COLO829 (cell line): ENCODE measurements at regions not wholly inside any gene's neighbourhood (a gene's known extent, or its start where the extent isn't known, plus 50 kb on each side); places are given as distances from the start of the nearest gene placed in this dataset.
"Not testable (repeated sequence)": the region's sequence is repeated elsewhere in the genome, so short reads cannot be mapped to it uniquely, and the experiment has no call there.

ENCODE experiments used
- DNase-seq: peaks from one replicate; pipeline ENCODE4 v3.0.0; 2012; ENCODE audit warnings: low spot score

DNA sequence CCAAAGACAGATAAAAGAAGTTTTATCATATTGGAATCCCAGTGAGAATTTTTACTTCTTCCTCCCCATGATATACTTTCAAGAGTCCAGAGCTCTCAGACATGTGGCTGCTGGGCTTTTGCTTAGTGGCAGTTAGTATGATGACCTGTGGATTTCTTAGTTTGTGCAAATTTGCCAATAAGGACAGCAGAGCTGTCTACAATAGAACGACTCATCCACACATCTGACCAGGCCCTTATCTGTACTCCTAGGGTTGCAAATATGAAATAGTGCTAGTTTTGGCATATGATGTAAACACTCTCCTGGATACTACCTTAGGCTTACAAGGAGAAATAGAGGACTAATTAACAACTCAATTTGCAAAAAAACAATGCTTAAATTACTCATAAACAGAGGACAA lies 758.4 kb upstream of the TMEFF2 start:
- DNase-seq, result no peak

DNA sequence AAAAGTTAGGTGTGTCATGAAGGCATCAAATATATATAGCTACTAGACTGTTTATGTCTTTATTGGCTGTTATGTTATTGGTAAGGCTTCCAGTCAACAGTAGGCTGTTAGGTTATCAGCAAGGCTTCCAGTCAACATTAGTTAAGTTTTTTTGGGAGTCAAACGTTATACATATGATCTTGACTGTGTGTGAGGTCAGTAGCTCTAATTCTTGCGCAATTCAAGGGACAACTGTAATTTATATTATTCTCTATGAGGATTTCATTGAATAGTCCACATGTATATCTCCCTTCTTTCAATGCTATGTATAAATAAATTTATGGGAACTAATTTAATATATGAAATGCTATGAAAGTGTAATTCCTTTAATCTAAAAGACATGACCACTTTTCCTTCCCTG lies 757.5 kb upstream of the TMEFF2 start:
- DNase-seq, result no peak

DNA sequence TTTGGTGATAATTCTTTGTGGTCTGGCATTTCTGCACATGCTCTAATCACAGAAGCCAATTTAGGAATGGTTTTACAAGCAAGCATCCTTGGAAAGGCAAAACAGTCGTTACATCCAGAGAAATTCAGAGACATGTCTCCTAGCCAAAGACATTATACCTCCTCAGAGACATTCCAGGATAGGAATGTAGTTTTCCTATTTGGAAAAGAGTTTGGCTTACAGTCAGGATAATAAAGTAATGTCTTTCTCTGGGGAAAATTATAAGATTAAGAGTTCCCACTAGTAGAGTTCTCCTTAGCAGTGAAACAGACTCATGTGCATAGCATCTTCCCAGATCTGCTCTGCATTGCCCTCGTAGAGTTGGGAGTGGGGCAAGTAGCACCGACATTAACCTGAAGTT lies 753.6 kb upstream of the TMEFF2 start:
- DNase-seq, result no peak

DNA sequence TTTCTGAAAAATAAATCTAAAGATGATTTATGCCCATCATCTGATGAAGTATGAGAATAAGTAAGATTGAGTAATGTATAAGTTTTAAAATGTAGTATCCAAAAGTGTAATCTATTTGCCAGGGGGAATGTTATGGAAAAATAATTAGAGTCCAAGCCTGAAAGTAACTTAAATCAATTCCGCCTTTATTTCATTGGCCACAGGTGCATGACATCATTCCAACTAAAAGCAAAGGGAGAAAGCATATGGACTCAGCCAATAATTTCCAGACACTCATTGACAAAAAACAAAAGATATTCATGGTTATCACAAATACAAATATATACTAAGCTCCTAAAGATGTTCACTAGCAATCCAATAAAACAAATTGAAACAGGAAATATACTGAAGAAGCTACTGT lies 752.6 kb upstream of the TMEFF2 start:
- no peak for DNase-seq

DNA sequence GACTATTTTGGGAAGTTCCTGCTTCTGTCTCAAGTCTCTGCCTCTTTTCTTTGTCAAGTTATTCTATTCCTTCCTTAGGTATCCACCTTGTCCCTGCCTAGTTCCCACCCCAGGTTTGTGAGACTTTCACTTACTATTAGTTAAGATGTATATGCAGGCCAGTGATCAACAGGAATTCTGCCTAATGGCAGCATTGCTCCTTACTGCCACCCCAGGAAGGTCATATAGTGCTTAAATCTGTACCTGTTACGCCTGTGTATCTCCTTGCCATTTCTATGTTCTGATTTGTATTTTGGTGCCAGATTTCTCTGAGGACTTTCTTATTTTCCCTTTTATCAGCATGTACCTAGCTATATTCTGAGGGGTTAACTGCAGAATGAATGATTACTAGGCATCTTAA lies 746.0 kb upstream of the TMEFF2 start:
- DNase-seq, result no peak

DNA sequence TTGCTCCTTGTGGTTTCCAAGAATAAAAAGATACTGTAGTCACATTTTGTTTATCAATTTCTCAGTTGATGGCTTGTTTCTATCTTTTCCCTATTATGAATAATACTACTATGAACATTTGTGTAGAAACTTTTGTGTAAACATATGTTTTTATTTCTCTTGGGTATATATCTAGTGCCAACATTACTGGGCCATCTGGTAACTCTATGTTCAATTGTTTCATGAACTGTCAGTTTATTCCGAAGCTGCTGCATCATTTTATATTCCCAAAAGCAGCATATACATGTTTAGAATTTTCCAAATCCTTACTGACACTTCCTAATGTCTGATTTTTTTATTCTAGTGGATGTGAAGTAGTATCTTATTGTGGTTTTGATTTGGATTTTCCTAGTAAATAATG lies 737.6 kb upstream of the TMEFF2 start:
- no peak for DNase-seq

DNA sequence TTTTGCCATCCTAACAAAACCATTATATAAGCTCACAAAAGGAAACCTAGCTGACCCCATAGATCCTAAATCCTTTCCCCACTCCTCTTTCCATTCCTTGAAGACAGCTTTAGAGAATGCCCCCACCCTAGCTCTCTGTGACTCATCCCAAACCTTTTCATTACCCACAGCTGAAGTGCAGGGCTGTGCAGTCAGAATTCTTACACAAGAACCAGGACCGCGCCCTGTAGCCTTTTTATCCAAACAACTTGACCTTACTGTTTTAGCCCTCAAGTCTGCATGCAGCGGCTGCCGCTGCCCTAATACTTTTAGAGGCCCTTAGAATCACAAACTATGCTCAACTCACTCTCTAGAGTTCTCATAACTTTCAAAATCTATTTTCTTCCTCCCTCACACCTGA lies 726.9 kb upstream of the TMEFF2 start:
- DNase-seq, result not testable (repeated sequence)

DNA sequence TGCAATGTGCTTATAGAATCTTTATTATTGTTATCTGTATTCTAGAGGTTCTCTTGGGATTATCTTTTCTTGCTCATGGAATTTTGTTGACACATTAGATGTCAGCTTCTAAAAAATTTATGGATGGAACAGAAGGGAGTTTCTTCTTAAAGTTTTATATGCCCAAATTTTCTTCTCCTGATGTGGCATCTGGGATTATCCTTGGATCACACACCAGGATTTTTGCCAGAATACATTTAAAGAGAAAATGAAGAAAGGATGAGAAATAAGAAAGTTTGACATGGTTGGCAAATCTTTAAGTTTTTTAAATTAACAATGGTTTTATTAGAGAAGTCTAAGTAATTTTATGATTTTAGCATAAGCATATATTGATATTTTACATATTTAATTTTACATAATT lies 706.7 kb upstream of the TMEFF2 start:
- DNase-seq, result no peak

DNA sequence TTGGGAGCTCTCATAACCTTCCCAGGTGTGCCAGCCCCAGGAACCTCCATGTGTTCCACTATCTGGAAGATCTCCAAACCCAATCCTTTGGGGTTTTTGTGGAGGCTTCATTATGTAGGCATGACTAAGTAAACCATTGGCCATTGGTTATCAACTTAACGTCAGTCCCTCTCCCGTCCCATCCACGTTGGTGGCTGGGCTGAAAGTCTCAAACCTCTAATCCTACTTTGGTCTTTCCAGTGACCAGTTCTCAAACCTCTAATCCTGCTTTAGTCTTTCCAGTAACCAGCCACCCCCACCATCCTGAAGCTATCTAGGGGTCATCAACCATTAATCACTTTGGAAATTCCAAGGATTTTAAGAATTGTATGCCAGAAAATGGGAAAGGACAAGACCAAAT lies 704.7 kb upstream of the TMEFF2 start:
- no peak for DNase-seq

DNA sequence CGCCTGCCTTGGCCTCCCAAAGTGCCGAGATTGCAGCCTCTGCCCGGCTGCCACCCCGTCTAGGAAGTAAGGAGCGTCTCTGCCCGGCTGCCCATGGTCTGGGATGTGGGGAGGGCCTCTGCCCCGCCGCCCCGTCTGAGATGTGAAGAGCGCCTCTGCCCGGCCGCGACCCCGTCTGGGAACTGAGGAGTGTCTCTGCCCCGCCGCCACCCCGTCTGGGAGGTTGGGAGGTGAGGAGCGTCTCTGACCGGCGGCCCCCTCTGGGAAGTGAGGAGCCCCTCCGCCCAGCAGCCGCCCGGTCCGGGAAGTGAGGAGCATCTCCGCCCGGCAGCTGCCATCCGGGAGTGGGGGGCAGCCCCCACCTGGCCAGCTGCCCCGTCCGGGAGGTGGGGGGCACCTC lies 699.2 kb upstream of the TMEFF2 start:
- not testable (repeated sequence) for DNase-seq

DNA sequence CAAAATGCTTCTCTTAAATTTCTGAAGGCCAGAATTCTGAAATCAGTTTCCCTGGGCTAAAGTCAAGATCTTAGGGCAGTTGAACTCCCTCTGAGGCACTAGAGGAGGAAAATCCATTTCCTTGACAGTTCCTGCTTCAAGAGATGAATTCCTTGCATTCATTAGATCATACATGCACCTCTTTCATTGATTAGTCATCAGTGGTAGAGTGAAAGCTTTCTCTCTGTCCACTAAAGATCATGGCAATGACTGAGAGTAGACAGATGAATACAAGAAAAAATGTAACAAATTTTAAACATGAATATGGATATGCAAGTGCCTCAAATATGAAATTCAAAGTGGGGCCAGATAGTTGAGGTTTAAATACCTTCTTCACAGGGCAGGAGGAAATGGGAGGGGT lies 693.4 kb upstream of the TMEFF2 start:
- DNase-seq, result no peak

DNA sequence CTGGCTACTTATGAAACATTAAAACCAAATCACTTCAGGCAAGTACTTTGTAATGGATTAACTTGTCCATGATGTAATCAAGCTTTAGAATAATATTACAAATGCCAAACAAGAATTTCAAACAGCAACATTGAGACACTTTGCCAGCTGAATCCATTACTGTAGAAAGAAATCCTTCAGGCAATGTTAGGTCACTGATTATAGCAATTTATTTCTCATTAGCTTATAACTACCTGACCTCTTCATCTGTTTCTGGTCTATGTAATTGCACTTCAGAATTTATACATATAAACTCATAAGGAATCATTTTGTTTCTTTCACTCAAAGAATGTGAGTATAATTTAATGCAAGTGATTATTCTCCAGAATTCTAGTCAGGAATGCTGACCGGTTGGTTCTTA lies 692.6 kb upstream of the TMEFF2 start:
- no peak for DNase-seq

DNA sequence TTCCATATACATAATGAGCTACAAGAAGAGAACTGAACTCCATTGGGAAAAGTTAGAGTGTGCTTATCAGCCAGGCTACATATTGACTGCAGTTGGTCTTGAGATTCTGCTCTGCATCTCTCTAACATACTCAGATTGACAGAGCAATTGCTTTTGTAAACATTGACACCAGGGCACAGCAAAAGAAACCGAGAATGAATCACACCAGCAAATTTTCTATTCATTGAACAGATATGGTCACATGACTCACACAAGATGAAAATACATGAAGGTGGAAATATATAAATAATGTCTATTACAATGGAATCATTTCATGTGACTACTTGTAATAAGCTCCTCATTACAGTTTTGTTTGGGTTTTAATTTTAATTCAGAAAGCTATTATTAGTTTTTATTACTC lies 691.9 kb upstream of the TMEFF2 start:
- DNase-seq, result no peak

DNA sequence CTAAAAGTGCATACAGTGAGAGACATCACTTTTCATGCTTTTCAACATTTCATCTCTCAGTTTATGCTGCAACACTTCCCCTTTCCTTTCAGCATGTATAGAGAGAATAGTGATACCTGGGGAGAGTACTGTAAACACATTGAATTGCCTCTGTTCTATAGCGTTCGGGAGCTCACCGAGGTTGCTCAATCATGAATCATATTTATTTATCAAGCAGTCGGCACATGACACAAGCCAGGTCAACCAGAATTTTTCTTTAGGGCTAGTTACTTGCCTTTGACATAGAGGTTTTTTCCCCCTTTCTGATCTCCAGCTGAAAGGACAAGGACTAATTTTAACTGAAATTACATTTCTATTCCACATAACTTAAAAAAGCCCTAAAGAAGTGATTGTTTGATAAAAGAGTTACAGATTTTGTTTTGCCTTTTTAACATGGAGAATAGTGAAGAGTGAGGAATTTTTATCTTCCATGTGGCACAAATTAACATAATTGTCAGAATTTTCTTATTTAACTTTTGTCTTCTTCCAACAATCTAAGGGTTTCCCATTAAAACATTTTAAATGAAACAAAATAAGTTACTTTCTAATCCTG lies 690.9 kb upstream of the TMEFF2 start:
- no peak for DNase-seq

DNA sequence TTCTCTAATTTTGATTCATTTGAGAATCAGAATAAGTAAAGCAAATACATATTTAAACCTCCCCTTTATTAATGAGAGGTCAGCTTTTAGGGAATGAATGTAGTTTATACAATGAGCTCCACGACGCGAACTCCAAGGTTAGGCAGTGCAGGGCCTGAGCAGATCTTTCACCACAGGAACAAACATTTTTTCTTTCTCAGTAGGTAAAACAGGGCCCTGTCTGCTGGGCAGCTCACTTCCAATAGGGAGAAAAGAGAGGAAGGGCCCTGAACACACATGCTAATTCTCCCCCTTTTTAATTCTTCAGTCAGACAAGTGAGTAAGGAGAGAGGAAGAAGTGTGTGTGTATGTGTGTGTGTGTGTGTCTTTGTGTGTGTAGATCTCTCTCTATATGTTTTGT lies 682.4 kb upstream of the TMEFF2 start:
- no peak for DNase-seq

DNA sequence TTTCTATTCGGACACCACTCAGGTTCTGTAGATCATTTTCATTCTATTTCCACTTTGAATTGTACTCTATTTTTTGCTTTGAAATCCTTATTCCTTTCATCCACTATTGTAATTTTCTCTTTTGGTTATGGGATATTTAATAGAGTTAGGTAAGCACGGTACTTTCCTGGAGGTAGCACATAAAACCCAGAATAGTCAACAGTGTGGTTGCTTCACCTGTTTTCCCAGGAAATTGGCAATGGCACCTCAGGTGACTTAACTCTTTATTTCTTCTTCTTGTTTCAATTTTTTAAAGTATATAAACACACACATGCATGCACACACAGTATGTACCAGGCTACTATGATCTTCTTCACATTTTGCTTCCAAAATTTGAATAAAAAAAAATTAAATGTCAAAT lies 682.0 kb upstream of the TMEFF2 start:
- no peak for DNase-seq

DNA sequence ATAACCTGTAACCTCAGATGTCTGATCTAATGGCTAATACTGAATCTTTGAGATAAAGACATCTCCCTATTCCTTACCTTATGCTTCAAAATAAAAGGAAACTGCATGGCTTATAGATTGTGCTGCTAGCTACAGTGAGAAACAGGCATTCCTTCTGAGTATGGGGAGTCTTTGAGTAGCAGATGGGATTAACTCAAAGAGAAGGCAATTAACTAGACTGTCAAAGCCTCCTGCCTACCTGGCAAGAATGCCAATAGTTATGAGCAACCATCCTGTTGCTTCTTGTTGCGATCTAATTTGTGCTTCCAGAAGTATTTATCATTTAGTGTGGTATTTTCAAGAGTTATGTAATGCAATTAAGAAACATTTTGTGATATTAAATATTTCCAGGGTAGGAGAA lies 660.0 kb upstream of the TMEFF2 start:
- DNase-seq, result no peak

DNA sequence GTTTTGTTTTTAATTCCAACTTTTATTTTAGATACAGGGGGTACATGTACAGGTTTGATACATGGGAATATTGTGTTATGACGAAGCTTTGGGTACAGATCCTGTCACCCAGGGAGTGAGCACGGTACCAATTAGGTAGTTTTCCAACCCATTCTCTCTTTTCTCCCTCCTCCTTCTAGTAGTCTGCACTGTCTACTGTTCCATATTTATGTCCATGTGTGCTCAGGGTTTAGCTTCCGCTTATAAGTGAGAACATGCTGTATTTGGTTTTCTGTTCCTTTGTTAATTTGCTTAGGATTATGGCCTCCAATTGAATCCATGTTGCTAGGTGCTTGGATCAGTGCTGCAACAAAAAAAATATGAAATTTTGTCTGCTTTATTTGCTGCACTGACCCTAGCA lies 659.3 kb upstream of the TMEFF2 start:
- DNase-seq, result no peak

DNA sequence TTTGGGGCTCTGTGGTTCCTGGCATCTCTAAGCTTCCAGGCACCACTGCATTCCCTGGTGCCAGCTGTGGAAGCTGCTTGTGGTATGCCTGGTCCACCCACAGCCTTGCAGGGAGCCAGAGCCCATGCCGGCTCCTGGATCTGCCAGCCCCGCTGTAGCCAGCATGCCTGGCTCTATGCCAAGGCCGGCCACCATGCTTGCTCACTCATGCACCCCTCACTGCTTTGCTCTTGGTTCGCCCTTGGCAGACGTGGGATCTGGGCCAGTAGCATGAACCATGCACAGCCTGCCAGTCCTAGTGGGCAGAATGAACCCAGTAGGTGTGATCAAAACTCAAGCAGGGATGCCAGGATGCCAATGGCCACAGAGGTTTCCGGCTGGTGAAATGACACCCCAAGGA lies 634.2 kb upstream of the TMEFF2 start:
- DNase-seq, result no peak

DNA sequence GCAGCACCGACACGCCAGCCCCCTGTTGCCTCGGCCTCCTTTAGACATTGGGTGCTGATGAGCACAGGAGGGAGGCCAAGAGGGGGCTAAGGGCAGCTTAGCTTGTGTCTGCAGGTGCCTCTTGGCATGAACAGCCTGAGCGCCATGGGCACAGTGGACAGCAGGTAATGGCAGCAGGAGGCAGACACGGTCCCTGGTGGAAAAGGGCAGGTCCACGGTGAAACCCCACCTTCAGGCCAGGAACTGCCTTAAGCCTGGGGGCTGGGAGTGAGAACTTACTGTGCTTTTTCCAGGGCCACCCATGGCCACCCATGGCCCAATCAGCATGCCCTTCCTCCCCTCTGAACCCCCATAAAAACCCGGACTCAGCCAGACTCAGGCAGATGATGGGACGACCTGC lies 633.4 kb upstream of the TMEFF2 start:
- no peak for DNase-seq

DNA sequence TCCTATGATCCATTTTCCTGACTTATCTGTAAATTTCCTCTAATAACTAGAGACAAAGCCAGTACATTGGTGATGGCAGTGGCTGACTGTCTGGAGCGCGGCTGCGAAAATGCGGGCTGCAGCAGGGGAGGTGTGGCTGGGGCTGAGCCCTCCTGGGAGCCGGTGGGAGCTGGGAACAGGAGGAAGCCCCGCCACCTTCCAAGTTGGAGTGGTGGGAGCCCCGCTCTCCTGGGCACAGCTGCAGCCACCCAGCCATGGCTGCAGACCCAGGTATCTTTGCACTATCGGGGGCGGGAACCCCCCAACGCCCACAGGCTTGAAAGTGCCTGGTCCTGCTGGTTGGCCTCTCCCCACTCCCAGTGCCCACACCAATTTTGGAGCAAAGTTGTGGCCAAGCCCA lies 633.0 kb upstream of the TMEFF2 start:
- no peak for DNase-seq

DNA sequence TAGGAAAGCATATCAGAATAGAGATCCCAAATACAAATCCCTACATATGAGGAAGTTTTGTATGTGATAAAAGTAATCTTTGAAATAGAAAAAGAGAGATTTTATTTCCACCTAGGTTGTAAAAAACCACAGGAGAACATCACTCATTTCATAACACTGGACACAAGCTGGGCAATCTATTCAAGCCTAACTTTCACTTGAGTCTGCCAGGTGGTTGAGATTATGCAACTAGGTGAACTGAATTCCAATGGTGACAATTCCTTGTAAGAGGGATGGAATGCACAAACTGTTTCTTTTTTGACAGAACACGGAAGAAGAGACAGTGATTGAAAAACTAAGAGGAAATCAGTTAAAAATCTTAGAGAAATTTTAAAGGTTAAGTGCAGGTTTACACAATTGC lies 619.6 kb upstream of the TMEFF2 start:
- DNase-seq, result no peak

DNA sequence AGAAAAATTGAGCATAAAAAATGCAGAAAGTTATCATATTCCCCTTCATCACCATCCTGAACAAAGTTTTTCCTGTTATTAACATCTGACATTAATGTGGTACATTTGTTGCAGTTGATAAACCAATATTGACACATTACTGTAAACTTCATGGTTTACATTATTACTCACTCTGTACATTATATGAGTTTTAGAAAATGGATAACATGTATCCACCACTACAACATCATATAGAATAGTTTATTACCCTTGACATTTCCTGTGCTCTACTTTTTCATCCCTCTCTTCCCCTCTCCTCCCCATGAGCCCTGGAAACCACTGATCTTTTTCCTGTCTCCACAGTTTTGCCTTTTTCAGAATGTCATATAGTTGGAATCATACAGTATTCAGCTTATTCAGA lies 618.6 kb upstream of the TMEFF2 start:
- DNase-seq, result no peak

DNA sequence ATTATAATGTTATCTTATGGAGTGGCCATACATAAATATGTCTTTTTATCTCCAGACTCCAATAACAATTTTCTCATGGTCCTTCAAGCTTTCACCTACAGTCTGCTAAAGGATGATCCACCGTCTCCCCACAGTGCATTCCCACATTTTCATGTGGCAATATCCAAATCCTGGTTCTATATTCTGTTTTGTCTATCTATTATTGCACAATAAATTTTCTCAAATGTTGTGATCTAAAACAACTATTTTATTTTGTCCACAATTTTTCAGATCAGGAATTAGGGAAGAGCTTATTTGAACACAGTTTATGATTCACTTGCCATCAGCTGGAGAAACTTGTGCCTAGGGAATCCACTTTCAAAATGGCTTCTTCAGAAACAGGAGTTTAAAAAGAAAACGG lies 614.4 kb upstream of the TMEFF2 start:
- DNase-seq, result no peak

DNA sequence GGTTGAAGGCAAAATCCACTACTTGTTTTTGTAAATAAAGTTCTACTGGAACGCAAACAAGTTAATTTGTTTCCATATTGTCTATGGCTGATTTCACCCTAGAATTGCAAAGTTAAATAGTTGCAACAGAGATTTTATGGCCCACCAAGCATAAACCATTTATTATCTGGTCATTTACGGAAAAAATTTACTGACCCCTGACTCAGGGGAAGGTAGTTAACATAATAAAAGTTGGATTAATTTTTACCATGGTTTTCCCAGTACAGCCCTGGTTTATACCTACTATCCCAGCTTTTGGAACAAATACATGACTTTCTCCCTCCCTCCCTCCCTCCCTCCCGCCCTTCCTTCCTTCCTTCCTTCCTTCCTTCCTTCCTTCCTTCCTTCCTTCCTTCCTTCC lies 588.9 kb upstream of the TMEFF2 start:
- DNase-seq, result no peak
